Osteocyte (in vitro differentiated cells): ENCODE measurements at regions not wholly inside any gene's neighbourhood (a gene's known extent, or its start where the extent isn't known, plus 50 kb on each side); places are given as distances from the start of the nearest gene placed in this dataset.

ENCODE experiments used
- DNase-seq: peaks from one replicate; pipeline ENCODE4 v3.0.0; 2021; ENCODE audit warnings: mixed read lengths; ENCODE audit not compliant: unreplicated experiment; ENCODE audit errors: extremely low spot score
- H3K27ac Mint-ChIP-seq: one replicate; pipeline ENCODE4 v1.8.0; 2021; ENCODE audit warnings: mild to moderate bottlenecking, mixed read lengths; ENCODE audit not compliant: unreplicated experiment
- H3K27me3 Mint-ChIP-seq: one replicate; pipeline ENCODE4 v1.8.0; 2021; ENCODE audit warnings: mixed read lengths; ENCODE audit not compliant: unreplicated experiment
- H3K36me3 Mint-ChIP-seq: one replicate; pipeline ENCODE4 v1.8.0; 2021; ENCODE audit warnings: mixed read lengths; ENCODE audit not compliant: unreplicated experiment
- H3K4me1 Mint-ChIP-seq: one replicate; pipeline ENCODE4 v1.8.0; 2021; ENCODE audit warnings: mixed read lengths; ENCODE audit not compliant: unreplicated experiment
- H3K4me3 Mint-ChIP-seq: one replicate; pipeline ENCODE4 v1.8.0; 2021; ENCODE audit warnings: mild to moderate bottlenecking, moderate library complexity, mixed read lengths; ENCODE audit not compliant: unreplicated experiment
- H3K9me3 Mint-ChIP-seq: one replicate; pipeline ENCODE4 v1.8.0; 2021; ENCODE audit warnings: mixed read lengths; ENCODE audit not compliant: unreplicated experiment
- CTCF ChIP-seq: fragments of 200-600 bp; sonication (generic); IDR thresholded peaks from 2 replicates; pipeline ENCODE4 v1.5.0; 2021; ENCODE audit warnings: antibody characterized with exemption, mild to moderate bottlenecking, moderate library complexity

- H3K36me3 Mint-ChIP-seq, result peaks cover 11% of the 10 kb centered on the region
Observed at GRCh38 chr7:130930681-130931080, 196.7 kb upstream of the KLF14 start.

DNA sequence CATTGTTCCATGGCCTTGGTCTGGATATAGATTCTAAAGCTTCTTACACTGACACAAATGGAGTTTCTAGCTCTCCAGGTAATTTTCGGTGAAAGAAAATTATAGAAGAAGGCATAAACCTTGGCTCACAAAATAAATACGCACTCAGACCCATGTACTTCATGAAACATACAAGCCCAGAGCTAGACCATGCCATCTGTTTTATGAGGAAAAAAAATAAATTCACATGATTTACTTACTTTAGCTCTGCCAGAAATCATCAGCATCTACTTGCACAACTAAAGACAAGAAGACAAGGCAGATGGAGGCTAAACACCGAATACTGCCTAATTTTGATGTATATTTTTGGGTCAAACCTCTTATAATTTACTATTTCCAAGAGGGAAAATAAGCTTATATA, 197.4 kb upstream of the KLF14 start:
- no peak for TF ChIP-seq CTCF
- no peak for DNase-seq
- Mint-ChIP-seq H3K4me1 (peaks cover 5% of the 10 kb centered on the region), H3K27ac (no peak overlapping the region), H3K9me3 (no peaks in the 10 kb centered on the region), H3K4me3 (no peak overlapping the region), H3K36me3 (peaks cover 14% of the 10 kb centered on the region), H3K27me3 (no peaks in the 10 kb centered on the region)

More at GRCh38 chr7:130930681-130931080, 196.7 kb upstream of the KLF14 start:
- no peak overlapping the region for H3K4me3 Mint-ChIP-seq
- no peak for TF ChIP-seq CTCF
- no peaks in the 10 kb centered on the region for H3K27me3 Mint-ChIP-seq
- DNase-seq, result no peak
- H3K4me1 Mint-ChIP-seq, result peaks cover 5% of the 10 kb centered on the region
- H3K27ac Mint-ChIP-seq, result no peak overlapping the region
- H3K9me3 Mint-ChIP-seq, result no peaks in the 10 kb centered on the region

DNA sequence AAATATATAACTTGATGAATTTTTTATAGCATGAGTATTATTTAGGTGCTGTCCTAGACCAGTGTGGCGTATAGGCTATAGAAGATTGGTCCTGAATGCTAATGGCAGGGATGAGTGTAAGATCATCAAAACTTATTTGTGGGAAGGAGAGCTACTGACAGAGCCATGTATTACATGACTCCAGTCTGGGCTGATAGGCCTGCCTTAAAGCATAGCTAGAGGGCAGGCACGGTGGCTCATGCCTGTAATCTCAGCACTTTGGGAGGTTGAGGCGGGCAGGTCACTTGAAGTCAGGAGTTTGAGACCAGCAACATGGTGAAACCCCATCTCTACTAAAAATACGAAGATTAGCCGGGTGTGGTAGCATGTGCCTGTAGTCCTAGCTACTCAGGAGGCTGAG, 198.1 kb upstream of the KLF14 start:
- no peak overlapping the region for H3K4me3 Mint-ChIP-seq
- peaks cover 5% of the 10 kb centered on the region for H3K4me1 Mint-ChIP-seq
- H3K27ac Mint-ChIP-seq, result no peak overlapping the region
- no peak for DNase-seq
- no peaks in the 10 kb centered on the region for H3K27me3 Mint-ChIP-seq
- H3K36me3 Mint-ChIP-seq, result peaks cover 15% of the 10 kb centered on the region
- TF ChIP-seq CTCF, result no peak
- H3K9me3 Mint-ChIP-seq, result no peaks in the 10 kb centered on the region

DNA sequence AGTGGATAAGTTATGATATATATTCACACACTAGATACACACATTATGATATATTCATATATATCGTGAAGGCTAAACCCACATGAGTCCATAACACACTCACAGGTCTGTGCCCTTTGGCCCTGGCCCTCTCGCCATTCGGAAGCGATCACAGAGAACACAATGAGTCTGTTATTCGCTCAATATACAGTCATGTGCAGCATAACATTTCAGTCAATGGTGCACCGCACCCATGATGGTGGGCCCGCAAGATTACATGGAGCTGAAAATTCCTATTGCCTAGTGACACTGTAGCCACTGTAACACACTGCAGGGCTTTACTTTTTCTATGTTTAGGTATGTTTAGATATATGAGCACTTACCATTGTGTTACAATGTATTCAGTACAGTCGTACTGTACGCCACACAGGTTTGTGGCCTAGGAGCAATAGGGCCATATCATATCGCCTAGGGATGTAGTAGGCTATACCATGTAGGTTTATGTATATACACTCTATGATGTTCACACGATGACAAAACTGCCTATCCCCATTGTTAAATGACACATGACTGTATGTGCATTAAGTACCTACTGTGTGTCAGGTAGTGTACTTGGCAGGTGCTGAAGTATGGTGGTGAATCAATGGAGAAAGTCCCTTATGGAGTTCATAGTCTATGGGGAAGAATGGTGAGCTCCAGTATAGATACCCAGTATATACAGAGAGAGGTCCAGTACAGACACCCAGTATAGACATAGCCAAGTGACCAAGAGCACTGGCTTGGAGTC, 198.8 kb upstream of the KLF14 start:
- no peak for TF ChIP-seq CTCF
- H3K4me1 Mint-ChIP-seq, result no peaks in the 10 kb centered on the region
- no peak overlapping the region for H3K4me3 Mint-ChIP-seq
- DNase-seq, result no peak
- no peaks in the 10 kb centered on the region for H3K27me3 Mint-ChIP-seq
- H3K36me3 Mint-ChIP-seq, result peaks cover 14% of the 10 kb centered on the region
- no peaks in the 10 kb centered on the region for H3K9me3 Mint-ChIP-seq
- H3K27ac Mint-ChIP-seq, result no peak overlapping the region

GRCh38 chr7:130933919-130934318, 199.9 kb upstream of the KLF14 start:
- DNase-seq, result no peak
- TF ChIP-seq CTCF, result no peak
- Mint-ChIP-seq H3K4me3 (no peak overlapping the region), H3K27me3 (no peaks in the 10 kb centered on the region), H3K4me1 (no peaks in the 10 kb centered on the region), H3K9me3 (no peaks in the 10 kb centered on the region), H3K36me3 (peaks cover 14% of the 10 kb centered on the region), H3K27ac (no peak overlapping the region)
